SH-SY5Y (cell line): ENCODE measurements at regions not wholly inside any gene's neighbourhood (a gene's known extent, or its start where the extent isn't known, plus 50 kb on each side); places are given as distances from the start of the nearest gene placed in this dataset.

ENCODE experiments used
- GATA2 ChIP-seq: IDR thresholded peaks from 2 replicates; pipeline ENCODE4 v1.6.1; 2011; ENCODE audit warnings: mild to moderate bottlenecking, low read depth, low read length
- GATA3 ChIP-seq: IDR thresholded peaks from 2 replicates; pipeline ENCODE4 v1.6.1; 2011; ENCODE audit warnings: low read depth, mild to moderate bottlenecking, low read length, moderate library complexity

DNA sequence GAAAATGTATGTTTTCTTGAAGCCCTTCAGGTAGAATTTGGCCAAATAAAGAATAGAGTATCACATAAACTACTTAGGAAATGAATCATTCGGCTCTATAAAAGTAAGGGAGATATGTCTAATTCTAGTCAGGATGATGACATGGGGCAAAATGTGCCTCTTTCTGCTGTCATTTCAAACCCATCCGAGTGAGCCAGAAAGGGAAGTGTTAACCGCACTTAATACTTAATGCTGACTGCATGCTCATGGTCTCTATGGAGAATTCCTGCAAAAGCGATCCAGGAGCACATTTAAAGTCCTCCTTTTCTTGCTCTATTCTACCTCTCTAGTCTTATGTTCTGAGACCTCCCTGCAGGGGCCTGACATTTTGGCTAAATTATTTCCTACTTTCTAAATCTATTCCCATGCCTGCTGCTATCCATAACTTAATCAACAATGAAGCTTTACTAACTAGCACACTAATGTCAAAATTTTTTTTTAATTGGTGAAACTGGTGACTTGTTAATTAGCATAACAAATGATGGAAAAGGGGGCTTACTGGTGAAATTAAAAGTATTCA, 127.4 kb downstream of the CDC42EP3 start:
- no peak for TF ChIP-seq GATA3
- no peak for TF ChIP-seq GATA2
